ENCODE measurements at regions not wholly inside any gene's neighbourhood (a gene's known extent, or its start where the extent isn't known, plus 50 kb on each side); places are given as distances from the start of the nearest gene placed in this dataset.

DNA sequence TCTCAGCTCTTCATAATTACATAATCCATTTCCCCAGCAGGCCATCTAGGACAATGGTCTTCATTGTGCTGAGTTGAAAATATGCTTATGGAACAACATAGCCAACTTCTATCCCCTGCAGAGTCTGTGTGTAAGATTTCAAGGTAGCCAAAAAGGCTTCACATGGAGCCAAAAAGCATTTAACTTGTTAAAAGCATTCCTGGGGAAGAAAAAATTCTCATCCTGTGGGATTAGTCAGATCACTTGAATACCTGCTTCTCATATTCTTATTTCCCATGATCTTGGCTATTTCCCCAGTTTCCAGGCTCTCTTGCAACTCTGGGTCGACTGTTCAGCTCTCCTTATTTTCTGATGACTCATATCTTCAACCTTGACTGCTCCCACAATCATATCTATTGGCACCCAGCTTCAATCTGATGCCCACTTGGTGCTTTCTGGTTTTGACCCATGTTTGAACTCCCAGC, 178.9 kb downstream of the KLHL28 start:
- TF ChIP-seq, protein P1, sequence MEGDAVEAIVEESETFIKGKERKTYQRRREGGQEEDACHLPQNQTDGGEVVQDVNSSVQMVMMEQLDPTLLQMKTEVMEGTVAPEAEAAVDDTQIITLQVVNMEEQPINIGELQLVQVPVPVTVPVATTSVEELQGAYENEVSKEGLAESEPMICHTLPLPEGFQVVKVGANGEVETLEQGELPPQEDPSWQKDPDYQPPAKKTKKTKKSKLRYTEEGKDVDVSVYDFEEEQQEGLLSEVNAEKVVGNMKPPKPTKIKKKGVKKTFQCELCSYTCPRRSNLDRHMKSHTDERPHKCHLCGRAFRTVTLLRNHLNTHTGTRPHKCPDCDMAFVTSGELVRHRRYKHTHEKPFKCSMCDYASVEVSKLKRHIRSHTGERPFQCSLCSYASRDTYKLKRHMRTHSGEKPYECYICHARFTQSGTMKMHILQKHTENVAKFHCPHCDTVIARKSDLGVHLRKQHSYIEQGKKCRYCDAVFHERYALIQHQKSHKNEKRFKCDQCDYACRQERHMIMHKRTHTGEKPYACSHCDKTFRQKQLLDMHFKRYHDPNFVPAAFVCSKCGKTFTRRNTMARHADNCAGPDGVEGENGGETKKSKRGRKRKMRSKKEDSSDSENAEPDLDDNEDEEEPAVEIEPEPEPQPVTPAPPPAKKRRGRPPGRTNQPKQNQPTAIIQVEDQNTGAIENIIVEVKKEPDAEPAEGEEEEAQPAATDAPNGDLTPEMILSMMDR (IDR thresholded peaks at IDR 0.05; ENCODE audit: low read depth, low read length): no peak
- TF ChIP-seq EZH2phosphoT487 (IDR thresholded peaks at IDR 0.05; ENCODE audit: low read depth): no peak
